DMS53 treated with DMSO at 0.1 percent for 48 hours (cell line): ENCODE measurements at regions not wholly inside any gene's neighbourhood (a gene's known extent, or its start where the extent isn't known, plus 50 kb on each side); places are given as distances from the start of the nearest gene placed in this dataset.
"Not testable (repeated sequence)": the region's sequence is repeated elsewhere in the genome, so short reads cannot be mapped to it uniquely, and the experiment has no call there.

Source experiments
- DNase-seq: peaks from one replicate; lab custom pipeline; 2025; ENCODE audit not compliant: unreplicated experiment; lab: John Stamatoyannopoulos, UW

- no peak for DNase-seq
These were observed 91.7 kb upstream of the IVNS1ABP start for GRCh38 chr1:185408700-185409270.

GRCh38 chr1:185406691-185407009 is 89.6 kb upstream of the IVNS1ABP start:
- no peak for DNase-seq

- DNase-seq = no peak
These were observed 89.1 kb upstream of the IVNS1ABP start for GRCh38 chr1:185406006-185406690.

GRCh38 chr1:185404907-185405568 is 88.0 kb upstream of the IVNS1ABP start:
- no peak for DNase-seq

DNA sequence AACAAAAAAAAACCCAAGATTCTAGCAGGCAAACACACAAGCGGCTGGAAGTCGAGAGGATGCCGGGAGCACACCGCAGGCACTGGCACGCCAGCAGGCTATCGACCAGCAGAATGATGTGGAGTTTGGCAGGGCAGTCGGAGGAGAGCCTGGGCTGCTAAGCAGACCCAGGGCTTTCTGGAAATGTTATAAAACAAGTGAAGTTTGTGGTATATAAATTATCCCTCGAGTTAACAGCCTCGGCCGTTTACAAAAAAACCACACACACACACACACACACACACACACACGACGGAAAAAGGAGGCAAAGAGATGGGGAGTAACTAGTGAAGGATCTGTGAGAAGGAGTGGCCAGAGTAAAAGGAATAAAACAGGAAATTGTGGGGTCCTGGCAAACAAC is 87.2 kb upstream of the IVNS1ABP start:
- no peak for DNase-seq

GRCh38 chr1:185402930-185403329 is 85.9 kb upstream of the IVNS1ABP start:
- no peak for DNase-seq

GRCh38 chr1:185401019-185401418 is 84.0 kb upstream of the IVNS1ABP start:
- no peak for DNase-seq

GRCh38 chr1:185400052-185400451 is 83.0 kb upstream of the IVNS1ABP start:
- DNase-seq = no peak

DNA sequence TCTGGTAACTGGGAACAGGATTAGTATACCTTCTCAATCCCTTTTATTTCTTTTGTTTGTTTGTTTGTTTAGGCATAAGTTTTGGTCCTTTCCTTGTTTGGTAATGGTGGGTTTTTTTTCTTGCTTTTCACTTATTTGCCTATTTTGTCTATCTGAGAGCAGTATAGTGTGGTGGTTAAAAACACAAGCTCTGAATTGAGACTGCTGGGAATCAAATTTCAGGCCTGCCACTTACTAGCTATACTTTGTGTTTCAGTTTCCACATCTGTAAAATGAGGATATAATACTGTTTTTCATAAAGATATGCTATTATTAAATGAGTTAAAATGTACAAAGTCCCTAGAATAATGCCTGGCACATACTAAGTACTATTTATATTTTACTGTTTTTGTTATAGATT is 81.6 kb upstream of the IVNS1ABP start:
- DNase-seq = no peak

GRCh38 chr1:185398022-185398421 is 81.0 kb upstream of the IVNS1ABP start:
- DNase-seq = no peak

DNA sequence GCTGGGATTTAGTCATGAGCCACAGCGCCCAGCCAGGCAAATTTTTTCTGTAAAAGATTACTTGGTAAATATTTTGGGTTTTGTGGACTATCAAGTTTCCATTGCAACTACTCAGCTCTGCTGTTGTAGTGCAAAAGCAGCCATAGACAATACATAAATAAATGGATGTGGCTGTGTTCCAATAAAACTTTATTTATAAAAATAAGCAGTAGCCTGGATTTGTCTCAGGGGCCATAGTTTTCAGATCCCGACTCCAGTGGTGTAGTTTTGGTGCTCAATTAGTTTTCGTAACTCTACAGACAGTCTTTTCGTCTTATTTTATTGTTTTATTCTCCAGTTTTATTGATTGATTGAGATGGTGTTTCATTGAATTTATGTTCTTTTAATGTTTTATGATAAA is 80.1 kb upstream of the IVNS1ABP start:
- DNase-seq = no peak

DNA sequence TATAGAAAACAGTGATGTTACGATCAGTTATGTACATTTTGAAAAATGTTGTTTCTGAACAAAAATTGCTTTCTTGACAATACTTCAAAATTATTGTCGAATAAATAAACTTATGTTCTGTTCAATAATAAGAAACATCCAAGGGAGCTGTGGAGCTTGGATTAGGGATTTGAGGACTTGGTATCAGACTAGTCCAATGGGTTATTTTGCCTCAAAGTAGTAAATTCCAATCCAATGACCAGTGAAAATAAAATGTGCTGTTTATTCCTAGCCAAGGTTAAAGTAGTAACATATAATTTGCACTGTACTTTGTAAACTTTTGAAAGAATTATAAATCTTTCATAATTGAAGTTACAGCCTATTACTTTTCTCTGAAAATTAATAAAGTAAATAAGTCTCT is 79.1 kb upstream of the IVNS1ABP start:
- DNase-seq = no peak

DNA sequence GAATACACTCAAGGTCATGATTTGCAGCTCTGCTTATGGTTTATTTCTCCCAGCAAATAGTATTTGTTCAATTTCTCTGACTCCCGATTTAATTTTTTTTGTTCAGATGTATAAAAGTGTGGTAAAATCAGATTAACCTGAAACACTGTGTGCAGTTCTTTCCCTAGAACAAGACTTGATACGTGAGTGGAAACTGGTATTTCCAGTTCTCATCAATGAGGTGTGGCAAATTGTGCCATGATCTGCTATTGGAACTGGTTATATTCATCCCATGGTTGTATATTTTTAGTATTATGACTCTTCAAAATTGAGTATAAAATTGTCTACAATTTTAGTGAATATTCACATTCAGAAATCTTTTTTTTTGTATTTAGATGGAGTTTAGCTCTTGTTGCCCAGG is 76.8 kb upstream of the IVNS1ABP start:
- peak; percentile 29 for DNase-seq

GRCh38 chr1:185393205-185393604 is 76.2 kb upstream of the IVNS1ABP start:
- DNase-seq = no peak

DNA sequence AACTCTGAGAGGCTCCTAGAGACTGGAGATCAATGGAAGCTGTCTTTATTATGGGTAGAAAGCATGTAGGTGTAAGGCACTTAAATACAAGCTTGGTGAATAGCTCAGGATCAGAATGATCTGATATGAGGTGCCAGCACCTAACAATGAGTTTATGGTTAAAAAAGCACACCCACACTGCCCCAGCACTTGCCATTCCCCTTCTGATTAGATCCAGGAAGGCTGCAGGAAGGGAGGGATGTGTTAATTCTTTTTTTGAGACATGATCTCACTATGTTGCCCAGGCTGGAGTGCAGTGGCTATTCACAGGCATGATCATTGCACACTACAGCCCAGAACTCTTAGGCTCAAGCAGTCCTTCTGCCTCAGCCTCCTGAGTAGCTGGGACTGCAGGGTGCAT is 71.8 kb upstream of the IVNS1ABP start:
- DNase-seq = no peak

DNA sequence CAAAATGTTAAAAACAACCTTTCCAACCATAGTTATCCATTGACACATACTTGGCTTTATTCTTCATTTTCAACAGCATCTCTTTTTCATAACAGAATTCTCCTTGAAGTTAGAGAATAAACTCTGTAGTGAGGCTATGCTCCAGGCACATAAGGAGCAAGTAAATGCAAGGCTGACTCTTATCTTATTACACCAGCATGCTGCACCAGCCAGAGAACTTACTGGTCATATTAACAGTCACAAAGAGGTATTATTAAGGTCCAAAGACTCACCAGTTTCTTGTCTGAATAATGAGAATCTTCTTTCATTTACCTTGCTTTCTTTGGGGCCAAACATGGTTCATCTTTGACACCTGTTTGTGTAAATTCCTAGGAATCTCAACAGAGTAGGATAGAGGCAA is 71.3 kb upstream of the IVNS1ABP start:
- DNase-seq = no peak

DNA sequence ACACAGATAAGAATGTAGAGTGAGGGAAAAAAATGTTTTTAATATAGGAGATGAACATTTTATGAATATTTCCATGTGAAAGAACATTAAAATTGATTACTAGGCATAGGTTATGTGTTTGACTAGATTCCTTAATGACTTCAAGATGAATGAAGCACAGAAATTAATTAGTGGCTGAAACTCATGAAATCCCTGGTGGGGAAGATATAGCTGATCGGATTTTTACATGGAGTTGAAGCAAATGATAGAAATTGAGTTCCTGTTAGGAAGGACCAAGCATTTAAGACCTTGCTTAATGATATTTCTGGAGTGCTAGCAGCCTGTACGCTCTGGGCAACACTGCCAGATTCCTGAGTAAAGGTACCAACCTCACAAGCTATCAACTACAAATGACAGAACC is 68.9 kb upstream of the IVNS1ABP start:
- no peak for DNase-seq

DNA sequence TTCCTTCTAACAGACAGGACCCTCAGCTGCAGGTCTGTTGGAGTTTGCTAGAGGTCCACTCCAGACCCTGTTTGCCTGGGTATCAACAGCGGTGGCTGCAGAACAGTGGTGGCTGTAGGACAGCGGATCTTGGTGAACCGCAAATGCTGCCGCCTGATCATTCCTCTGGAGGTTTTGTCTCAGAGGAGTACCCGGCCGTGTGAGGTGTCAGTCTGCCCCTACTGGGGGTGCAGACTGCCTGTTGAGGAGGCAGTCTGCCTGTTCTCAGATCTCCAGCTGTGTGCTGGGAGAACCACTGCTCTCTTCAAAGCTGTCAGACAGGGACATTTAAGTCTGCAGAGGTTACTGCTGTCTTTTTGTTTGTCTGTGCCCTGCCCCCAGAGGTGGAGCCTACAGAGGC is 66.8 kb upstream of the IVNS1ABP start:
- not testable (repeated sequence) for DNase-seq

GRCh38 chr1:185377831-185378230 is 60.8 kb upstream of the IVNS1ABP start:
- no peak for DNase-seq

GRCh38 chr1:185376840-185377635 is 60.0 kb upstream of the IVNS1ABP start:
- DNase-seq = no peak

GRCh38 chr1:185376288-185376687 is 59.2 kb upstream of the IVNS1ABP start:
- DNase-seq = no peak

- DNase-seq = no peak
These were observed 58.5 kb upstream of the IVNS1ABP start for GRCh38 chr1:185375583-185375982.
